Bone marrow (tissue), 2 donors: ENCODE measurements at regions not wholly inside any gene's neighbourhood (a gene's known extent, or its start where the extent isn't known, plus 50 kb on each side); places are given as distances from the start of the nearest gene placed in this dataset.

ENCODE experiments used
- DNase-seq, 2 donors: peaks; one replicate each; lab custom pipeline; 2025; lab: John Stamatoyannopoulos, UW

DNA sequence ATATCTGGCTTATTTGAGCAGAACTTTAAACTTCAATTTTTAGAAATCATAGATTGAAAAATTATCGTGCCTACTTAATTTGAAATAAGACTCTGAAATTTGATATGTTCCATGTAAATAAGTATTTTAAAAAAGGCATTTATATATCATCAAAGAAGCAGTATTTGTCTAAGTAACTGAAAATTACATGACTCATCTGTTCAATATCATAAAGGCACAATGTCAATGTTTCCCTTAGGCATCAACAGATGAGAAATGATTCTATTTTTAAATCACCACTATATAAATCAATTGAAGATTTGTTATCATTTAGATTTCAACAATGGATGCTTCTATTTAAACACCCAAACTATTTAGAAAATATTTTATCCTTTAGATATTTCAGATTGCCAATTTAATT is 142.9 kb upstream of the POU5F2 start:
- DNase-seq, result no peak

GRCh38 chr5:93883459-93883858 is 142.1 kb upstream of the POU5F2 start:
- DNase-seq, result no peak

GRCh38 chr5:93875693-93876092 is 134.3 kb upstream of the POU5F2 start:
- DNase-seq, result no peak

DNA sequence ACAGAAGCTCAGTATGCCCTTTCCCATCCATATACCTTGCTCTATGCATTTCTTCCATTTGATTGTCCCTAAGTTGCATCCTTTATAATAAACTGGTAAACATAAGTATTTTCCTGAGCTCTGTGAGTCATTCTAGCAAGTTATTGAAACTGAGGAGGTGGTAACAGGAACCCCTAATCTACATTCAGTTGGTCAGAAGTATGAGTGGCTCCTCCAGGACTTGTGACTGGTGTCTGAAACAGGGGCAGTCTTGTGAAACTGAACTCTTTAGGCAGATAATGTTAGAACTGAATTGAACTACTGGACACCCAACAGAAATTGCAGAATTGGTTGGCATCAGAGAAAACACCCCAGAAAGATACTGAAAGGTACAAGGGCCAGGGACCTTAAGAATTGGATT is 133.1 kb upstream of the POU5F2 start:
- no peak for DNase-seq

DNA sequence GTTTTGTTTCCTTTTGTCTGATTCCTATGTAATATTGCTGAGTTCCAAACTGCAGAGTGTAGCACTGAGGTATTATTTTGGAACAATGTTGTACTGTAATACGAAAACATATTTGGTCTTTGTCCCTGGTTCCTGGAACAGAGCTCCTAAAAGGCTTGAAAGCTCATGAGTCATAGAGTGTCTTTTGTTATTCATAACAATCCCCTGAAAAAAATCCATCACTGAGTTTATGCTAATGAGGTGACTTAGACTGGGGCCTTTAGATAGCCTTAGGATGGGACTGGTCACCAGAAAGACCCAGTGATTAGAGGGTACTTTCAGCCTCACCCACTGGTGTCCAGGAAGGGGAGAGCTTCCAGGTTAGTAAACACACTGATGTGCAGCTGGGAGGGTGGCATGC is 132.7 kb upstream of the POU5F2 start:
- DNase-seq, result no peak

GRCh38 chr5:93873211-93873736 is 131.9 kb upstream of the POU5F2 start:
- DNase-seq, result no peak

DNA sequence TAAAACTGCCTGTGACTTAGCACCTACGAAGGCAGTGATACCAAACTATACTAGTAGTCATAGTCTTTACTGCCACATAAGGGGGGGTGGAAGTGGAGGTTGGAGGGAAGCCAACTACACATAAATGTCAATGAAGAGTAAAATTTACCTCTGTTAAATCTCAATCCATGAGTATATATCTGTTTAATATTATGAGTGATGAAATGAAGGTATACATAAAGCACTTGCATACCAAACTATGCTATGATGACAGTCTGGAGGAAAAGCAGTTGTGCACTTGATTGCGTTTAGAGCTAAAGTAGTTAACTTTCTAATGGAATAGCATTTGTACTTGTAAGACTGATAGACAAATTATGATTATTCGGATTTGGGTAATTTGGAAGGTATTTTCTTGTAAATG is 129.2 kb upstream of the POU5F2 start:
- DNase-seq, result no peak

GRCh38 chr5:93868851-93869250 is 127.5 kb upstream of the POU5F2 start:
- DNase-seq, result no peak

DNA sequence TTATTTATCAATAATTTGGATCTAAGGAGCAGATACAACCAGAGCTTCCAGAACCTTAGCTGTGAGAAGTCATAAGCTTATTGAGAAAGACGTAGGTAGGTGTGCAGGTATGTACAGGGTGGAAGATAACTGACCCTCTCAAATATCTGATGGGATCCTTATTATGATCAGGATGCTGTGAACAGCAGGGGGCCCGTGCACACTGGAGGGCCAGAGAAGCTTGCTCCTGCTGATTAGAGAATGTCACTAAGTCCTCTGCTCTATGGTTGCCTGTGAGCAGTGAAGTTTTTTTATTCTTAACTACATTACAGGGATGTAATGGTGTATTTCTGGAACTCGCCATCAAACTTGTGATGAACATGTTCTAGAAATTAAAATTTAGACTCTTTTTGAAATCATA is 108.9 kb upstream of the POU5F2 start:
- DNase-seq, result no peak

DNA sequence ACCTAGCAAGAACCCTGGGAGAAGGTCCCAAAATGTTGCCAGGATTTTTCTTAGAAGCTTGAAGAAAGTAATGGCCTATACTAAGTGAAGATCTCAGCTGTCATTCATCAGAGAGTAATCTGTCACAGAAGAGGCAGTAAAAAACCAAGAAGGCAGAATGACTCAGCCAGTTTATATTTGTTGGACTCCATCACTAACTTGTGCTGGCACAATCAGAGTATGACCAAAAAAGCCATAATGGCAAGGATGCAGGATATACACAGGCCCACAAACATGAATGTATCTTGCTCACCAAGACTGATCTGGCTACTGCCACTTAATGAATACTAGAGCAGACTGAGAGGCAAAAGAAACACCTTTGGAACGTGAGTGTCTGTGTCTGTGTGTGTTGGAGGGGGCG is 104.0 kb upstream of the POU5F2 start:
- DNase-seq, result no peak

- no peak for DNase-seq
Observed at GRCh38 chr5:93831449-93831848, 90.0 kb upstream of the POU5F2 start.

- DNase-seq, result no peak
Observed at GRCh38 chr5:93830893-93831292, 89.5 kb upstream of the POU5F2 start.

GRCh38 chr5:93829346-93829745 is 87.9 kb upstream of the POU5F2 start:
- no peak for DNase-seq

- DNase-seq, result no peak
Observed at GRCh38 chr5:93821891-93822415, 80.6 kb upstream of the POU5F2 start.

GRCh38 chr5:93819668-93820067 is 78.3 kb upstream of the POU5F2 start:
- DNase-seq, result no peak

DNA sequence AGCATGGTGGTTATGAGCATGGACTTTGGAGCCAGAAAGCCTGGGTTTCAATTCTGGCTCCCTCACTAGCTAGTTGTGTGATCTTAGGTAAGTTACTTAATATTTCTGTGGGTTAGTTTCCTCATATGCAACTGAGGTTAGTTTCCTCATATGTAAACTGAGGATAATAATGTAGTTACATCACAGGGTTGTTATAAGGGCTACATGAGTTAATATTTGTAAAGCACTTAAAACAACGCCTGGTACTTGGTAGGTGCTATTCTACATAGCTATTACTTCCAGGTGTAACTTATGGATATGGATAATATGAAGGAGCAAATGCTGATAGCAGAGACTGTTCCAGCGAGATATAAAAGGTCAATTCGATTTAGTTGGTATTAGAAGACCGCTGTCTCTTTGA is 69.4 kb upstream of the POU5F2 start:
- no peak for DNase-seq

GRCh38 chr5:93809430-93809829 is 68.0 kb upstream of the POU5F2 start:
- no peak for DNase-seq

DNA sequence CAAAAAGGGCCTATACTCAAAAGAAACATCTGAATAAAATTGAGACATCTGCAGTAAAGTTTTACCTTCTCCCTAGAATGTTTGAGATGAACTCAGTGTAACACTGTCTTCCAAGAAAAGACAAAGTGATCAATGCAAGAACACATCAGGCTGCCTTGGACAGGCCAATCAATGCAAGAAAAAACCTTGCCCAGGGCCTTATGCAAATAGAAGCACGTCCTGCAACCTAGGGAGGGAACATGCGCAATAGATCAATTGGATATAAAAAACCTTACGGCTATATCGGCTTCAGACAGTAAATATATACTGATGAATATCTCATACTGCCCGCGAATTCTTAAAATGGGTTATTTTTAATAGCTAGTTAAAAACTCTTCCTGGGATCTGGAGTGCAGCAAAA is 66.4 kb upstream of the POU5F2 start:
- DNase-seq, result no peak

DNA sequence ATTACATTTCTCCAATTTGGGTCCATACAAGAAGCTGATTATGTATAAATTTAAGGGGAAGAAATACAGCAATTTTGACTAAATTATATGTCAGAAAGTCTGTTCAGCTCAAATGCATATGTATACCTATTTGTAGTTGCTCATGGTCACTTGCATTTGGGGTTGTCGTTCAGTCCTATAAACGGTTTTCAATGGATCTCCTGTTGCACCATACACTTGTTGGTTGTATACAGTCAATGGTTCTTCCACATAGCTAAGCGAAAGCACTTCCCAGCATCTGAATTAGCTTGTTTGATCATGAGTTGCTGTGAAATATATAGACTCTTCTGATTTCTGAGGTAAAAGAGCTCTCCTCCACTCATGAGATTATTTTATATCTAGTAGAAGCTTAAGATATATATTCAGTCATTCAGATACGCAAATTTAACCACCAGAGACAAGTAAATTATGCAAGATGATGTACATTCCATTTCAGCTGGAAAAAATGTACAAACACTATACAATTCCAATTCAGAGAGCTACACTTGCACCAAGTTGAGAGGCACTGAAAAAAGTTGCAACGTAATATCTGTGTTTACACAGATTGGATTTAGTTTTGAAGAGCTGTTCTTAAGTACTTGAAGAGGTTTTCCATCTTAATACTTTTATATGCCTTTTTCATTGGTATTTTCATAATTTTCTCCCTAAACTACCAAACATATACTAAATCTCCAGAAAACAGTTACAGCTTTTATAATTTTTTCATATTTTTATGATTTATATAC is 64.4 kb upstream of the POU5F2 start:
- DNase-seq, result no peak

DNA sequence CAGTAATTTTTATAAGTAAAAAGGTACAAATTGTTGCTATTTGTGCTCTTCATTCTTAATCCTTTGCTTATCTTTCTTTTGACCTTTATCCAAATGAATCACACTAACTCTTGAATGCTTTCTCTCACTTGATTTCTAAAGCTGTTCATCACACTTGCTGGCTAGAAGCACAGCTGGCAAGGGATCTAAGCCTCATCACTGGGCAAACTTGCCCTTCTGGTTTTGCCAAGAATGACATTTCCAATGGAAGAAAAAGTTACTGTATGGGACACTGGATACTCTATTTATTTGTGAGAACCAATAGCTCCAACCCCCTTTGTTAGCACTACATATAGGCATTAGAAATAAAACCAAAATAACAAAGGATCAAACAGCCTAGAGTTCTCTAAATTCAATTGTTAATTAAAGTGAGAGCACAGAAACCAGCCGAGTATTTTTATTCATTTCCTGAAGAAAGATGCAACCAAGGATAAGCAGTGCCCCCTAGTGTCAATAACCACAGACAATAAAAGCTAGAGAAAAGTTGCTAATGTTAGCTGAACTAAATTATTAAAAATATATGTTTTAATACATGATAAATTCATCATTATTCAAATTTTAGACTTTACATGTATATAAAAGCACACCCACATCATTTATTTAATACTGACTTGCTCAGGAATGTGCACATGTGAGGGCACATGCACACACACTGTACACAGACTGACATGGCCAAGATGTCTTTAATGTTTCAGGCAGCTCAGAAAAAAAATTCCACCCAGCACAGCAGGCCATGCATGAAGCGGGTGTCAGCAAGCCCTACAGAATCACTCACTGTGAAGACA is 59.8 kb upstream of the POU5F2 start:
- DNase-seq, result peak in 1 of 2 donors; percentile 18

- DNase-seq, result no peak
Observed at GRCh38 chr5:93794954-93795353, 53.6 kb upstream of the POU5F2 start.

GRCh38 chr5:93793159-93793781 is 51.9 kb upstream of the POU5F2 start:
- DNase-seq, result no peak
